GM21360 (cell line): ENCODE measurements at regions not wholly inside any gene's neighbourhood (a gene's known extent, or its start where the extent isn't known, plus 50 kb on each side); places are given as distances from the start of the nearest gene placed in this dataset.
A peak's percentile ranks its signal among the peaks of the same experiment; 100 is the strongest.
"Not testable (repeated sequence)": the region's sequence is repeated elsewhere in the genome, so short reads cannot be mapped to it uniquely, and the experiment has no call there.

Experiments used
- ATAC-seq: cut with Tn5 transposase; IDR thresholded peaks from one replicate; pipeline ENCODE4 v1.9.1; 2021; ENCODE audit warnings: mild to moderate bottlenecking, moderate library complexity; ENCODE audit not compliant: unreplicated experiment

- ATAC-seq: peak; percentile 87
These were observed 187.5 kb upstream of the PDE10A start for GRCh38 chr6:165850434-165851019.

DNA sequence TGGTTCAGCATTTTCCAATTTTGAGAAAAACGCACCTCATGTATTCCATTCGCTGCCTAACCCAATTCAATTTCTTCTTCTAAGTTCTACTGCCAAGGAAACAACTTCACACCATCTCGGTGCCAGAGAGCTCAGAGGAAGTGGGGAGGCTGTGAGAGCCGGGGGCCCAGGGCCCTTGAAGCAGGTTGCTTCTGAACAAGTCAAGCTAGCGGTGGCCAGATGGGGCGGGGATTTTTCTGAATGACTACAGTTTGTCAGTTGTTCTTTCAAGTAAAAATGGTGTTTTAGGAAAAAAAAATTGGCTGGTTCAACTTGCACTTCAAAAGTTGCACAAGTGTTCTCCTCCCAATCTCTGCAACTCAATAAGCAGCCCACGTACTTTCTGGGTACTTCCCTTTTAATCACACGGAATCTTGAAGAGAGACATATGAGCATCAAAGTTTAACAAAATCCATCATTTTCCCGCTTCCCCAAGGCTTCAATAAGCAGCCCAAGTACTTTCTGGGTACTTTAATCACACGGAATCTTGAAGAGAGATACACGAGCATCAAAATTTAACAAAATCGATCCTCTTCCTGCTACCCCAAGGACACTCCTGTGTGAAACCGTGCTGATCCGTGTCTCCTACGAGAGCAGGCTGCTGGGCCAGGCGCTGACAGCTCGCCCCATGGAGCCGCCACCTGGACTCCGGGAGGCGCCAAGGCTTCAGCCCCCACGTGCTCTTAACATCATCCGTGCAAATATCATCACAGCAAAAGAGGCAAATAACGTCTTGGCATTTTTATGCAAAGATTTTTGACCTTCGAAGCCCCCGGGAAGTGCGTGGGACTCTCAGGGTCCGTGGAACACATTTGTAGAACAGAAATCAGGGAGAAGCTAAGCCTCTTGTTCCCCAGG lies 186.7 kb upstream of the PDE10A start:
- ATAC-seq: no peak

GRCh38 chr6:165848086-165848426 lies 185.0 kb upstream of the PDE10A start:
- ATAC-seq: no peak

- no peak for ATAC-seq
These were observed 184.5 kb upstream of the PDE10A start for GRCh38 chr6:165847407-165848085.

DNA sequence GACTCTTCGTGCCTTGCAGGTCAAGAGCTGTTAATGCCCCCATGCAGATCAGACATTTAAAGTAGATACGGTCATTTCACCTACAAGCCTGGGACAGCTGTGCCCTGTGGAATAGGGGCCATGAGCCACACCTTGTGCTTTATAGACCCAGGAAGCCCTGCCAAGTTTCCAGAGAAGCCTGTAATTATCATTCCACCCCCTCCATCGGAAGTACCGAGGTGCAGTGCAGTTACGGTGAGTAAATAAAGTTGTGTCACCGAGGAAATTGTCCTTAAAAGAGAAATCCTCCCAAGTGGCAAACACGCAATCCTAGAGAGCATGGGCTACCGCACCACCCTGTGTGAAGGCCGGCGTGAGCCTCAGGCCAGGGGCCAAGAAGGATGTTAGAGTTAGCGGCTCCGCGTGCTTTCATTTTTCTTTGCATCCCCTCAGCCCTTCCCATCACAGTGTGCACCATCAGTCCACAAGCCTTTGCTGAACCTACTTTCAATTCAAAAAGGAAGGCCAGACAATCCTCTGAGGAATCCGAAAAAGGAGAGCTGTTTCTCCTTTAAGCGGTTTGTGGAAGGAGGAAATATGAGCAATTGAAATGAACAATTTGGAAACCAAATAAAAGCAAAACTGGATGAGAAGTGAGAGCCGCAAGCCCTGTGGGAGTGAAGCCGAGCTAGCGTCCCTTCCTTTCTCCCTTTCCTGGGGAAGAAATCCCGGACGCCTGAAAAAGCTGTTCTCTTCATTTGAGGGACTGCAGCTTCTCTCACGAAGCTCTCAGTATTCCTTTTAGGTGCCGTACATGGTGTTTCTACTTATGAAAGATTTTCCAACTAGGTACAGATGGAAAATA lies 183.3 kb upstream of the PDE10A start:
- ATAC-seq: no peak

DNA sequence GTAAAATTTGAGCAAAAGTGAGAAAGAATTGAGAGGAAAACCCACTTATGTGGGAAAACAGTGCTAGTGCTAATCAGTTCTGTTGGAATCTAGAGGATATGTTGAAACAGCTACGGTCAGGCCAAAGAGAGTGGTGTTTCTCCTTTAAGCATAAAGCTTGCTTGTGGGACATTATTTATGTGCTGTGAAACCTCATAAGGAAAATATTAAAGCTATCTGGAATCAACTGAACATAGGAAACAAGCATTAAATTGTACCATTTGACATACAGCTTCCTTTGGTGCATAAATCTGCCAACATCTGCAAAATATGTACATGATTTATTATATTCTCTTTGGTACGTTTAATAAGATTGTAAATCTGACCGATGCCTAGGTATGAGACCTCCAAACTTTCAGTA lies 182.5 kb upstream of the PDE10A start:
- ATAC-seq: no peak

- no peak for ATAC-seq
These were observed 181.8 kb upstream of the PDE10A start for GRCh38 chr6:165844801-165845364.

- no peak for ATAC-seq
These were observed 181.2 kb upstream of the PDE10A start for GRCh38 chr6:165844232-165844631.

DNA sequence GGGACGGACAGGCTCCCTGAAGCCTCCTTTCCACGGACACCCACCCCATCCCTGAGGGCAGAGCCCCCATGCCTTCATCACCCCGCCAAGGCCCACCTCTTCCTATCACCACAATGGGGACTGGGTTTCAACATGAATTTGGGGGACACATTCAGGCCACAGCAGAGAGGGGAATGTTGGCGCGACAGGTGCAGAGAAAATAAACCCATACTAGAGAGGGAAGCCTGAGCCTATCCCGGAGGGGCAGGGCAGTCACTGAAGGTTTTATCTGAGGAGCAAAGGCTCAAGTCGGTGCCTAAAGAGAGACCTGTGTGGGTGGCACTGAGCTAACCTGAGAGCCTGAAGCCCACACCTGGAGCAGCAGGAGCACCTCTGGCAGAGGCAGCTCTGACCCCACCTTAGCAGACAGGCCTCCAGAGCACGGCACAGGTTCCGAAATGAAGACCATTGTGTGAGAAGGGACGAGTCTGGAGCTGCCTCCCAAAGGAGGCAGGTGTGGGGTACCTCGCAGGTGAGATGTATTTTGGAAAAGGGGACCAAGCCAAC lies 180.6 kb upstream of the PDE10A start:
- no peak for ATAC-seq

DNA sequence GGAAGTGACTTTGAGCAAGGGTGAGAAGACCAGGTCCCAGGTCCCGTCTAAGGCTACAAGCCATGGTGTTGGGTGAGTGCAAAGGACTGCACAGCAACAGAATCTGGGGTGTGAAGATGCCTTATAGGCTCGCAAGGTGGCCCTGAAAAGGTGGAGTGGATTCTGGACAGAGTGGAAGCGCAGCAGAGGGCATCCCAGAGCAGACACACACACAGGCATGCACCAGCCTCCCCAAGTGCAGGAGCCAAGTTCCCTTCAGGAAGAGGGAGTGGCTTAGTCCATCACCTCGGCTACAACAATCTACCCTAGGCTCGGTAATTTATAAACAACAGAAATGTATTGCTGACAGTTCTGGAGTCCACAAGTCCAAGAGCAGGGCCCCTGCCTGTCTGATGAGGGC lies 180.1 kb upstream of the PDE10A start:
- ATAC-seq: no peak

DNA sequence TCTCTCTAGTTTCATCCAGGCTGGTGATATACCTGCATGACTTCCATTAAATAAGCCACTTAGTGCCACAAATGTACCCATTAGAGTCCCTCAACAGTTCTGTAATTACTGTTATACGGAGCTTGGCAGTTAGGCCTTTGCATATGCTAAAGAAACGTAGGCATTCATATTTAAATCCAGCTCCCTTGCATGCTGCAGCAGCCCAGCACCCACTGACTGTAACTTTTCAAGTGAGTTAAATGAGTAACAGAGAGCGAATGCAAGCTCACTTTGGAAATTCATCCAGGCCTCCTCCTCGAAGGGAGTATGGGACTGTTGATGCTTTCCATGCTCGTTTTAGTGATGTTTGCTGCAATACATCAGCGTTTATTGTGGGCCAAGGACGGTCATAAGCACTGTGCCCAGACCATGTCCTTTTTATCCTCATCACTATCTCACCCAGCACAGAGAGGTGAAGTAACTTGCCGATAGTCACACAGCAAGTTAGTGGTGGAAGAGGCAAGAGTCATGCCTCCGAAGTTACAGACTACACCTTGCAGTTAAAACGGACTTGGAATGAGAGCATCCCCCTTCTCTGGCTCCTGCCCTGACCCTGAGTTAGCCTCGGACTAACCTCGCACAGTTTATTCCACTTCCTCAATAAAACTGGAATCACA lies 179.4 kb upstream of the PDE10A start:
- ATAC-seq: no peak

GRCh38 chr6:165841153-165841558 lies 178.1 kb upstream of the PDE10A start:
- no peak for ATAC-seq

- no peak for ATAC-seq
These were observed 175.1 kb upstream of the PDE10A start for GRCh38 chr6:165837948-165838745.

GRCh38 chr6:165836648-165837047 lies 173.6 kb upstream of the PDE10A start:
- not testable (repeated sequence) for ATAC-seq

- ATAC-seq: no peak
These were observed 172.4 kb upstream of the PDE10A start for GRCh38 chr6:165835410-165835851.

- ATAC-seq: no peak
These were observed 171.7 kb upstream of the PDE10A start for GRCh38 chr6:165834613-165835259.

GRCh38 chr6:165833355-165833754 lies 170.3 kb upstream of the PDE10A start:
- no peak for ATAC-seq

DNA sequence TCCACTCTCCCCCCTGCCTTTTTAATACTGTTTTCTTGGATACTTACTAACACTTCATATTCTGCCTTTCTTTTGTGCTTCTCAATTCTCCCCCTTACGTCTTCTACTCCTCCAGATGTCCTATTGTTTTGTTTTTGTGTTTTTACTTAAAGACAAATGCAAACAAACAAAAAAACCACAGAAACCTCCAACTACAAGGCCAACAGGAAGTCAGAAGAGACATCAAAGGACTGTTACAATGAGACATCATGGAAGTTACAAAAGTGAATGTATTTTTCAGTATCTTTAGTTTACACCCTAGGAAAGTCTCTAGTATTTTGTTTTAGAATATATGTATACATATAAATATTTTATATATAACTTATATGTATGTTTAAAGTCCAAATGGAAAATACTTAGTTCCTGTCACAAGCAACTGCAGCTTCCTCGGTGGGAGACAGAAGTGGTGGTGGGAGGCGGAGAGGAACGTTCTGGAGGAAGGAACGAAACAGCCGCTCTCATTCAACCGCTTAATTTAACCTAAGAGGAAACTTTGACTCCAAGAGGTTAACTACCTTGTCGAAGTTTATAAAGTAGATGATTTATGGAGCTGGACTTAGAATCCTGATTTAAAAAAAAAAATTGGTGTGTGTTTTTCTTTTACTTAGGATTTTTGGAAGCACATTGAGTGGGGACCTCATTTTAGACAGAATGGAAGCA lies 168.9 kb upstream of the PDE10A start:
- no peak for ATAC-seq
